ENCODE measurements at regions not wholly inside any gene's neighbourhood (a gene's known extent, or its start where the extent isn't known, plus 50 kb on each side); places are given as distances from the start of the nearest gene placed in this dataset.
"Not testable (repeated sequence)": the region's sequence is repeated elsewhere in the genome, so short reads cannot be mapped to it uniquely, and the experiment has no call there.

DNA sequence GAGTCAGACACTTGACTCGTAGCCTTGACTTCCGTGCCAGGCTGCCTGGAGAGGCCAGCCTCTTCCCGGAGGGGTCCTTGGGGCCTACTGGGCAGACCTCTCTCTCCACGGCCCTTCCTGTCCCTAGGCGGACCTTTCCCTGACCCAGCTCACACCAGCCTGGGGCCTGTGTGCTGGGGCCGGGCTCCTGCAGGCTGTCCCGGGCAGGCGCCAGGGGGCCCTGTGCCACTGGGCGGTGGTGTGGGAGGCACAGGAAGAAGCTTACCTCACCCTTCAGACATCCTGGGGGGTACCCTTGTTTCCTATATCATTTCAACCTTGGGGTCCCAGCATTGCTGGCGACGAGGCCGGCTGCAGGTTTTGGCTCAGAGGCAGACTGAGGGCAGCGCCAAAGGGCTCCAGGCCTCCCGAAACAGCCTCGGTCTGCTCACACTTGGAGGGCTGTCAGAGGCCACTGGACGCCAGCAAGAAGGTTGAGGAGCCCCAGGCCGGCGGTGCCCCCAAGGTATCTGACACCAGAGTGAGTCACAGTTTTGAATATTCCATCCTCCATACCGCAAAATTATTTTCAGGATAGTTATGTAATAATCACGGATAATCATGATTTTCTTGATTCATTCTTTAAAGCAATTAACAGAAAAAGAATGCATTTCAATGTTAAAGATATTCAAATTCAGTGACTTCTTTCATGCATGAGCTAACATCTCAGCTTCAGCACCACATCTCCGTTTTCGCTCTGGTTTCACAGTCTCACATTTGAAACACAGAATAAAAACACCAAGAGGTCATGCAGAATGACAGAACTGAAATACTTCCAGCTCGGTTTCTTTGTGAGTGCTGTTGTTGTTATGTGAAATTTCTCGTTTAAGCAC, 3967.6 kb upstream of the TPTE start:
- TF ChIP-seq, protein P1, sequence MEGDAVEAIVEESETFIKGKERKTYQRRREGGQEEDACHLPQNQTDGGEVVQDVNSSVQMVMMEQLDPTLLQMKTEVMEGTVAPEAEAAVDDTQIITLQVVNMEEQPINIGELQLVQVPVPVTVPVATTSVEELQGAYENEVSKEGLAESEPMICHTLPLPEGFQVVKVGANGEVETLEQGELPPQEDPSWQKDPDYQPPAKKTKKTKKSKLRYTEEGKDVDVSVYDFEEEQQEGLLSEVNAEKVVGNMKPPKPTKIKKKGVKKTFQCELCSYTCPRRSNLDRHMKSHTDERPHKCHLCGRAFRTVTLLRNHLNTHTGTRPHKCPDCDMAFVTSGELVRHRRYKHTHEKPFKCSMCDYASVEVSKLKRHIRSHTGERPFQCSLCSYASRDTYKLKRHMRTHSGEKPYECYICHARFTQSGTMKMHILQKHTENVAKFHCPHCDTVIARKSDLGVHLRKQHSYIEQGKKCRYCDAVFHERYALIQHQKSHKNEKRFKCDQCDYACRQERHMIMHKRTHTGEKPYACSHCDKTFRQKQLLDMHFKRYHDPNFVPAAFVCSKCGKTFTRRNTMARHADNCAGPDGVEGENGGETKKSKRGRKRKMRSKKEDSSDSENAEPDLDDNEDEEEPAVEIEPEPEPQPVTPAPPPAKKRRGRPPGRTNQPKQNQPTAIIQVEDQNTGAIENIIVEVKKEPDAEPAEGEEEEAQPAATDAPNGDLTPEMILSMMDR (IDR thresholded peaks at IDR 0.05; ENCODE audit: insufficient read depth, low read depth, low read length): not testable (repeated sequence)
- TF ChIP-seq EZH2 (IDR thresholded peaks at IDR 0.05; ENCODE audit: insufficient read depth, low read length): not testable (repeated sequence)

Data from astrocyte (in vitro differentiated cells and primary cell).